OCI-LY1 (cell line): ENCODE measurements at regions not wholly inside any gene's neighbourhood (a gene's known extent, or its start where the extent isn't known, plus 50 kb on each side); places are given as distances from the start of the nearest gene placed in this dataset.

Source experiments
- EZH2 ChIP-seq: fragments of 200-600 bp; sonication (generic), shearing (Covaris generic); IDR thresholded peaks from 2 replicates; pipeline ENCODE4 v1.8.0; 2017; ENCODE audit warnings: borderline replicate concordance, mixed run types, mild to moderate bottlenecking, antibody characterized with exemption, low read length, moderate library complexity, mixed read lengths
- TF ChIP-seq, protein P1 (sequence below): fragments of 200-600 bp; sonication (generic), shearing (Covaris generic); IDR thresholded peaks from 2 replicates; pipeline ENCODE4 v1.5.1; 2017; ENCODE audit warnings: mild to moderate bottlenecking, antibody characterized with exemption, low read length, moderate library complexity, mixed read lengths

DNA sequence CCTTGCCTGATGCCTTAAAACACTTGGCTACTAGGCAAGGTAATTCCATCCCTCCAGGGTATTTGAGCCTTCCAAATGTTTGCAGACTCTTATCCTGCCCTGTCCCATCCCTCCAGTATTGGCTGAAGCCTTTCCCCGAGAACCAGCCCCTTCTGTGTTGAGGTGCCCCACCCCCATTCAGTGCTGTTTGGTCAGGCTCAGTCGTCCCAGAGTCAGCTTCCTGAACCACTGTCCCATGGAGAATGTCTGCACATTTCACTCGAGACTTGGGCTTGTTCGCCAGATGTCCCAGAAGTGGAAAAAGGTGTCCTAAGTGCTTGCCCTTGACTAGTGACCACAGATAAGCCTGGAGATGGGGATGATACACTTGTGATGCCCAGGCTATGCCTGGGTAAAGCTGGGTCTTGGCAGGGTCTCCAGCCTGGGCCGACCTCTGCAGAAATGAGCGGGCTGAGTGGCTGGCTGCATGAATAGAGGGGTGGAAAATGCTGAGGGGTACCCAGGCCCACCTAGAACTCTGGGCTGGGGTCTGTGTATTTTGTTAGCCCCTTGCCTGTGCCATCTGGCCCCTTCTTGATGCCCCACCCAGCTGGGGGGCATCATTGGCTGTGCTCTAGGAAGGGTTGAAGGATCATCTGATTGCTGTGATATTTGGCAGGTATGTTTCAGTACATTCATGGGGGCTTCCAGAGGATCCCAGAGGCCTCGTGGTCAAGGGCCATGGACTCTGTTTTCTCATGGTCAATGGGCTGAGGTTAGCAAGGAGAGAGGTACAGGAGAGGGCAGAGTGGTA lies 178.4 kb downstream of the MACROH2A1 start:
- TF ChIP-seq, protein P1, sequence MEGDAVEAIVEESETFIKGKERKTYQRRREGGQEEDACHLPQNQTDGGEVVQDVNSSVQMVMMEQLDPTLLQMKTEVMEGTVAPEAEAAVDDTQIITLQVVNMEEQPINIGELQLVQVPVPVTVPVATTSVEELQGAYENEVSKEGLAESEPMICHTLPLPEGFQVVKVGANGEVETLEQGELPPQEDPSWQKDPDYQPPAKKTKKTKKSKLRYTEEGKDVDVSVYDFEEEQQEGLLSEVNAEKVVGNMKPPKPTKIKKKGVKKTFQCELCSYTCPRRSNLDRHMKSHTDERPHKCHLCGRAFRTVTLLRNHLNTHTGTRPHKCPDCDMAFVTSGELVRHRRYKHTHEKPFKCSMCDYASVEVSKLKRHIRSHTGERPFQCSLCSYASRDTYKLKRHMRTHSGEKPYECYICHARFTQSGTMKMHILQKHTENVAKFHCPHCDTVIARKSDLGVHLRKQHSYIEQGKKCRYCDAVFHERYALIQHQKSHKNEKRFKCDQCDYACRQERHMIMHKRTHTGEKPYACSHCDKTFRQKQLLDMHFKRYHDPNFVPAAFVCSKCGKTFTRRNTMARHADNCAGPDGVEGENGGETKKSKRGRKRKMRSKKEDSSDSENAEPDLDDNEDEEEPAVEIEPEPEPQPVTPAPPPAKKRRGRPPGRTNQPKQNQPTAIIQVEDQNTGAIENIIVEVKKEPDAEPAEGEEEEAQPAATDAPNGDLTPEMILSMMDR = no peak
- TF ChIP-seq EZH2 = no peak
